IMR-90 (cell line): ENCODE measurements at regions not wholly inside any gene's neighbourhood (a gene's known extent, or its start where the extent isn't known, plus 50 kb on each side); places are given as distances from the start of the nearest gene placed in this dataset.

Experiments
- ATAC-seq: fragments of 200-7000 bp; cut with Tn5 transposase; 2 replicates; pipeline ENCODE4 v1.9.1; 2020; ENCODE audit warnings: low read depth, mild to moderate bottlenecking, moderate library complexity
- BruUV-seq: library from RNA; stranded (reverse); fragments of 400-500 nt; replicated peaks from 2 replicates; lab custom pipeline; 2021; lab: Mats Ljungman, UMichigan
- CTCF ChIA-PET: fragments of 300-600 bp; formaldehyde crosslinking; extraction: SDS; loops from one replicate; lab custom pipeline; 2021; ENCODE audit warnings: antibody characterized with exemption; lab: Yijun Ruan, JAX
- POLR2A ChIA-PET: fragments of 300-600 bp; sonication (Branson Sonifier 250); formaldehyde crosslinking; loops from one replicate; lab custom pipeline; 2022; ENCODE audit warnings: antibody characterized with exemption; ENCODE audit not compliant: unreplicated experiment; lab: Charles Lee
- DNase-seq: peaks from one replicate; pipeline ENCODE4 v3.0.0; 2013
- H2AFZ ChIP-seq: replicated peaks from 2 replicates; pipeline ENCODE3; 2013; ENCODE audit warnings: low read length, mild to moderate bottlenecking; ENCODE audit not compliant: poor library complexity
- H2AK5ac ChIP-seq: 2 replicates; pipeline ENCODE4 v1.6.1; 2013; ENCODE audit warnings: low read depth, low read length, inconsistent platforms
- H2AK9ac ChIP-seq: replicated peaks from 2 replicates; pipeline ENCODE3; 2013; ENCODE audit warnings: mild to moderate bottlenecking, low read depth, low read length, moderate library complexity; ENCODE audit not compliant: poor library complexity
- H2BK120ac ChIP-seq: 2 replicates; pipeline ENCODE4 v1.6.1; 2013; ENCODE audit warnings: low read depth, low read length, inconsistent platforms
- H2BK15ac ChIP-seq: 3 replicates; pipeline ENCODE4 v1.6.1; 2013; ENCODE audit warnings: low read depth, low read length, inconsistent platforms
- H2BK20ac ChIP-seq: 2 replicates; pipeline ENCODE4 v1.6.1; 2013; ENCODE audit warnings: low read depth, mild to moderate bottlenecking, inconsistent platforms, low read length, moderate library complexity
- H2BK5ac ChIP-seq: 2 replicates; pipeline ENCODE4 v1.6.1; 2013; ENCODE audit warnings: mild to moderate bottlenecking, low read depth, low read length, inconsistent platforms; ENCODE audit not compliant: poor library complexity, severe bottlenecking
- H3K14ac ChIP-seq: replicated peaks from 2 replicates; pipeline ENCODE4 v1.6.1; 2013; ENCODE audit warnings: low read depth, low read length, inconsistent platforms
- H3K18ac ChIP-seq: 2 replicates; pipeline ENCODE4 v1.6.1; 2013; ENCODE audit warnings: low read depth, low read length, control low read depth
- H3K23ac ChIP-seq: 2 replicates; pipeline ENCODE4 v1.6.1; 2013; ENCODE audit warnings: low read depth, low read length, inconsistent platforms
- H3K27ac ChIP-seq: 2 replicates; pipeline ENCODE4 v1.5.1; 2013; ENCODE audit warnings: mild to moderate bottlenecking, control low read depth, low read length; ENCODE audit not compliant: insufficient read depth
- H3K27me3 ChIP-seq: 2 replicates; pipeline ENCODE4 v1.6.1; 2013; ENCODE audit warnings: low read length; ENCODE audit not compliant: control insufficient read depth, insufficient read depth
- H3K36me3 ChIP-seq: 2 replicates; pipeline ENCODE4 v1.6.1; 2013; ENCODE audit warnings: low read length, mixed read lengths; ENCODE audit not compliant: control insufficient read depth, insufficient read depth
- H3K4ac ChIP-seq: 2 replicates; pipeline ENCODE4 v1.6.1; 2013; ENCODE audit warnings: low read depth, low read length, inconsistent platforms
- H3K4me1 ChIP-seq: 2 replicates; pipeline ENCODE4 v1.6.1; 2013; ENCODE audit warnings: low read length, mixed read lengths; ENCODE audit not compliant: control insufficient read depth, insufficient read depth
- H3K4me2 ChIP-seq: 2 replicates; pipeline ENCODE4 v1.6.1; 2013; ENCODE audit warnings: low read depth, mild to moderate bottlenecking, control low read depth, low read length, moderate library complexity
- H3K4me3 ChIP-seq: 2 replicates; pipeline ENCODE4 v1.5.1; 2013; ENCODE audit warnings: low read depth, mild to moderate bottlenecking, control low read depth, low read length, moderate library complexity; ENCODE audit not compliant: insufficient read depth
- H3K56ac ChIP-seq: 2 replicates; pipeline ENCODE4 v1.6.1; 2013; ENCODE audit warnings: low read length, inconsistent platforms; ENCODE audit not compliant: insufficient read depth; ENCODE audit errors: extremely low read depth
- H3K79me1 ChIP-seq, 2 experiments: 2 replicates each; pipeline ENCODE4 v1.6.1; 2013; ENCODE audit warnings: low read length in 2 of 2, inconsistent platforms in 1 of 2, low read depth in 1 of 2
- H3K9ac ChIP-seq: 2 replicates; pipeline ENCODE4 v1.6.1; 2013; ENCODE audit warnings: low read depth, low read length, control low read depth
- H3K9me1 ChIP-seq: 2 replicates; pipeline ENCODE4 v1.6.1; 2013; ENCODE audit warnings: low read length, inconsistent platforms; ENCODE audit not compliant: insufficient read depth
- H3K9me3 ChIP-seq: 2 replicates; pipeline ENCODE4 v1.6.1; 2013; ENCODE audit warnings: low read length; ENCODE audit not compliant: control insufficient read depth, insufficient read depth
- H4K20me1 ChIP-seq: 2 replicates; pipeline ENCODE4 v1.6.1; 2013; ENCODE audit warnings: low read length, inconsistent platforms; ENCODE audit not compliant: insufficient read depth
- H4K5ac ChIP-seq: 2 replicates; pipeline ENCODE4 v1.6.1; 2013; ENCODE audit warnings: mild to moderate bottlenecking, low read depth, low read length, control low read depth
- H4K8ac ChIP-seq, 2 experiments: 2 replicates each; pipeline ENCODE4 v1.6.1; 2013; ENCODE audit warnings: low read depth in 2 of 2, low read length in 2 of 2, control low read depth in 1 of 2, inconsistent platforms in 1 of 2
- H4K91ac ChIP-seq: 2 replicates; pipeline ENCODE4 v1.6.1; 2013; ENCODE audit warnings: low read depth, low read length, inconsistent platforms; ENCODE audit not compliant: insufficient read depth
- BHLHE40 ChIP-seq: fragments of 150-350 bp; IDR thresholded peaks from 2 replicates; pipeline ENCODE4 v1.6.1; 2016; ENCODE audit warnings: mild to moderate bottlenecking, low read depth, low read length
- CHD1 ChIP-seq: IDR thresholded peaks from 2 replicates; pipeline ENCODE4 v1.6.1; 2012; ENCODE audit warnings: low read depth, low read length, improper control_type of control experiment
- MAFK ChIP-seq: IDR thresholded peaks from 2 replicates; pipeline ENCODE4 v1.6.1; 2012; ENCODE audit warnings: low read depth, low read length, improper control_type of control experiment
- NFE2L2 ChIP-seq: fragments of 150-350 bp; IDR thresholded peaks from 2 replicates; pipeline ENCODE4 v1.6.1; 2016; ENCODE audit warnings: low read depth, mild to moderate bottlenecking, low read length
- RAD21 ChIP-seq: IDR thresholded peaks from 2 replicates; pipeline ENCODE4 v1.6.1; 2012; ENCODE audit warnings: low read length, improper control_type of control experiment
- RCOR1 ChIP-seq: IDR thresholded peaks from 2 replicates; pipeline ENCODE4 v1.6.1; 2012; ENCODE audit warnings: mild to moderate bottlenecking, low read length, improper control_type of control experiment; ENCODE audit not compliant: insufficient replicate concordance
- RFX5 ChIP-seq: IDR thresholded peaks from 2 replicates; pipeline ENCODE4 v1.8.0; 2012; ENCODE audit warnings: low read depth, mild to moderate bottlenecking, low read length, moderate library complexity
- WGBS, 2 experiments: methylation state at CpG; one replicate each; pipeline versions ENCODE4 v1.1.5 to v1.1.7; 2013; ENCODE audit warnings: missing lambda C conversion rate in 2 of 2; ENCODE audit not compliant: insufficient read length in 1 of 2; ENCODE audit errors: extremely low coverage in 2 of 2; 5-methylcytosine and 5-hydroxymethylcytosine counted together
- dilution Hi-C: fragments of 300-500 bp; cut with HindIII; formaldehyde crosslinking; loops from one replicate; pipeline ENCODE4 v1.14.3; 2018; ENCODE audit warnings: low sequenced_read_pairs; ENCODE audit not compliant: unreplicated experiment
- in situ Hi-C: fragments of 300-500 bp; cut with MboI; formaldehyde crosslinking; loops from 3 replicates; pipeline ENCODE4 v1.14.3; 2019; ENCODE audit warnings: low sequenced_read_pairs, inconsistent platforms, mixed read lengths
- intact Hi-C: fragments of 100-400 bp; cut with micrococcal nuclease; formaldehyde crosslinking; loops from 2 replicates; pipeline ENCODE4 v1.10.0; 2022
- TF ChIP-seq, protein P1 (sequence below): fragments of 150-350 bp; IDR thresholded peaks from 2 replicates; pipeline ENCODE4 v1.6.1; 2016; ENCODE audit warnings: low read depth, mild to moderate bottlenecking, low read length, moderate library complexity, borderline replicate concordance

GRCh38 chr18:60050821-60051220 is 151.0 kb downstream of the PMAIP1 start:
- Histone ChIP-seq H2AFZ (no peak overlapping the region), H2BK15ac (no peak overlapping the region), H3K14ac (no peak overlapping the region), H3K9me1 (peaks cover 12% of the 10 kb centered on the region), H3K4me2 (no peak overlapping the region), H4K8ac (no peak overlapping the region), H3K56ac (no peak overlapping the region), H2BK20ac (peak overlapping the region; percentile 55; the same call in 1 of the 2 replicates), H3K9me3 (no peaks in the 10 kb centered on the region), H3K27ac (no peak overlapping the region), H3K4me3 (no peak overlapping the region), H3K9ac (no peak overlapping the region), H3K23ac (no peak overlapping the region), H2BK5ac (no peak overlapping the region), H2AK5ac (no peak overlapping the region; the same call in 1 of the 2 replicates), H3K36me3 (no peaks in the 10 kb centered on the region), H2AK9ac (no peak overlapping the region), H3K4me1 (peaks cover 3% of the 10 kb centered on the region), H3K18ac (no peak overlapping the region), H3K27me3 (no peaks in the 10 kb centered on the region), H4K91ac (no peak overlapping the region), H4K20me1 (no peaks in the 10 kb centered on the region), H3K79me1 (no peaks in the 10 kb centered on the region), H3K4ac (no peak overlapping the region), H4K5ac (no peak overlapping the region), H2BK120ac (no peak overlapping the region)
- in situ Hi-C loops: no loop called here
- BruUV-seq: no TSS peak
- ATAC-seq: no peak
- DNase-seq: no peak
- dilution Hi-C loops: no loop called here
- intact Hi-C loops: no loop called here
- CTCF ChIA-PET: no interaction called here
- TF ChIP-seq RFX5 (no peak), NFE2L2 (no peak), MAFK (no peak), RAD21 (no peak), CHD1 (no peak), RCOR1 (no peak), BHLHE40 (no peak)
- TF ChIP-seq, protein P1, sequence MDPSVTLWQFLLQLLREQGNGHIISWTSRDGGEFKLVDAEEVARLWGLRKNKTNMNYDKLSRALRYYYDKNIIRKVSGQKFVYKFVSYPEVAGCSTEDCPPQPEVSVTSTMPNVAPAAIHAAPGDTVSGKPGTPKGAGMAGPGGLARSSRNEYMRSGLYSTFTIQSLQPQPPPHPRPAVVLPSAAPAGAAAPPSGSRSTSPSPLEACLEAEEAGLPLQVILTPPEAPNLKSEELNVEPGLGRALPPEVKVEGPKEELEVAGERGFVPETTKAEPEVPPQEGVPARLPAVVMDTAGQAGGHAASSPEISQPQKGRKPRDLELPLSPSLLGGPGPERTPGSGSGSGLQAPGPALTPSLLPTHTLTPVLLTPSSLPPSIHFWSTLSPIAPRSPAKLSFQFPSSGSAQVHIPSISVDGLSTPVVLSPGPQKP: no peak
- POLR2A ChIA-PET: no interaction called here
- WGBS, 2 experiments: no CpG with 5 or more reads among the region's 1 CpG
